ENCODE measurements at regions not wholly inside any gene's neighbourhood (a gene's known extent, or its start where the extent isn't known, plus 50 kb on each side); places are given as distances from the start of the nearest gene placed in this dataset.

- Histone ChIP-seq H3K4ac (ENCODE audit: low read depth, low read length) (no peak overlapping the region), H3K56ac (ENCODE audit: insufficient read length, low read depth, low read length) (no peak overlapping the region)
- WGBS (ENCODE audit: extremely low coverage, insufficient read length, low lambda C conversion rate), result 100% methylated on average over 1 of the region's 5 CpGs
Observed at GRCh38 chr6:159467473-159468041, 225.5 kb downstream of the SOD2 start.

More at GRCh38 chr6:159467473-159468041, 225.5 kb downstream of the SOD2 start:
- no peaks in the 10 kb centered on the region for H3K4me1 ChIP-seq (ENCODE audit: insufficient read depth, low read length)
- Mint-ChIP-seq H3K27ac (no peak overlapping the region), H3K9me3 (peaks cover 20 to 37% of the 10 kb centered on the region in 2 experiments), H3K27me3 (ENCODE audit: low read depth) (peaks cover 4% of the 10 kb centered on the region), H3K4me1 (no peaks in the 10 kb centered on the region), H3K4me3 (no peak overlapping the region), H3K36me3 (ENCODE audit: insufficient read depth in 1 of 3, low read depth in 3 of 3) (no peaks in the 10 kb centered on the region; a peak in 2 of 7 replicates)
- H3K14ac ChIP-seq (ENCODE audit: insufficient read depth, low read length), result no peak overlapping the region
- H2BK15ac ChIP-seq (ENCODE audit: low read depth, low read length), result no peak overlapping the region
- H3K18ac ChIP-seq (ENCODE audit: insufficient read length, low read depth, low read length), result no peak overlapping the region
- H2AK5ac ChIP-seq (ENCODE audit: insufficient read length, low read length), result no peak overlapping the region
- H2BK12ac ChIP-seq (ENCODE audit: insufficient read length, low read depth, low read length), result no peak overlapping the region
- no peak overlapping the region for H2BK20ac ChIP-seq (ENCODE audit: low read depth, low read length, poor library complexity, severe bottlenecking)
- no peak for DNase-seq
- H3K27me3 ChIP-seq (ENCODE audit: insufficient read depth, low read length), result no peaks in the 10 kb centered on the region
- no peak overlapping the region for H3K4me2 ChIP-seq (ENCODE audit: insufficient read depth, insufficient read length, low read length)
- no peaks in the 10 kb centered on the region for H3K79me2 ChIP-seq (ENCODE audit: insufficient read depth, low read length)
- no peak overlapping the region for H4K5ac ChIP-seq (ENCODE audit: insufficient read length, low read depth, low read length)
- no peak overlapping the region for H2BK120ac ChIP-seq (ENCODE audit: low read depth, low read length, poor library complexity, severe bottlenecking)
- H2AFZ ChIP-seq (ENCODE audit: low read length), result no peak overlapping the region
- no peak overlapping the region for H3K27ac ChIP-seq (ENCODE audit: insufficient read length, low read depth, low read length)
- no peak for TF ChIP-seq CTCF (conservative IDR thresholded peaks at IDR 0.05)
- no peaks in the 10 kb centered on the region for H3K79me1 ChIP-seq (ENCODE audit: insufficient read depth, low read depth, low read length, poor library complexity, severe bottlenecking)
- no peak overlapping the region for H4K8ac ChIP-seq (replicated peaks; ENCODE audit: insufficient read length, low read depth, low read length)
- no peak overlapping the region for H2BK5ac ChIP-seq (ENCODE audit: insufficient read length, low read length)
- no peak overlapping the region for H4K91ac ChIP-seq (ENCODE audit: insufficient read length, low read depth, low read length)
- no peaks in the 10 kb centered on the region for H3K9me3 ChIP-seq (ENCODE audit: control insufficient read depth, low read depth, low read length)
- no peak overlapping the region for H3K9ac ChIP-seq (ENCODE audit: extremely low read depth, insufficient read length, low read length)
- no peak overlapping the region for H3T11ph ChIP-seq (ENCODE audit: low read length)
- H3K23me2 ChIP-seq (ENCODE audit: insufficient read length, low read depth, low read length, poor library complexity, severe bottlenecking), result no peaks in the 10 kb centered on the region
- H3K23ac ChIP-seq (ENCODE audit: insufficient read length, low read depth, low read length), result no peak overlapping the region
- no peaks in the 10 kb centered on the region for H4K20me1 ChIP-seq (ENCODE audit: control insufficient read depth, insufficient read depth, insufficient read length)

Measured in H9 (cell line).